Medulla oblongata (tissue), 1 donor: ENCODE measurements at regions not wholly inside any gene's neighbourhood (a gene's known extent, or its start where the extent isn't known, plus 50 kb on each side); places are given as distances from the start of the nearest gene placed in this dataset.

ENCODE experiments used
- DNase-seq: peaks from one replicate; pipeline ENCODE4 v3.0.0-alpha.2; 2015; ENCODE audit errors: extremely low spot score

GRCh38 chr20:11247046-11248010 is 573.5 kb upstream of the JAG1 start:
- no peak for DNase-seq

DNA sequence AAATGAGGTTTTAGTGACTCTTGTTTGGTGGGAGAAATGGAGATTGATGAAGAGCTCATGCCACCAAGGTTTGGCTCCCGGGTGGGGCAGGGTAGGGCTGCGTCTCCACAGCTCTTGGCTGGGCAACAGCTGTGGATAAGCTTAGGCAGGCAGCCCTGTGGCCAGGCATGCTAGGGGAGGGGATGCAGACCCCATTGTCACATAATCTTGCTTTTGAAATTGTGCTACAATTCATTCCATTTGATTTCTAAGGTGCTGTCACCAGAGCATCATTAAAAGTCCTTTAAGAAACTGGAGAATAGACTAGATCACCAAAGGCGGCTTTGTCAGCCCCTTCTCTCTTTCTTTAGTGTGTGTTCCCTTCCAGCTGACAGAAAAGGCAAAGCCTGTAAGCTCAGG is 574.2 kb upstream of the JAG1 start:
- DNase-seq, result no peak

- peak; percentile 81 for DNase-seq
These were observed 575.2 kb upstream of the JAG1 start for GRCh38 chr20:11248687-11249638.

- no peak for DNase-seq
These were observed 575.9 kb upstream of the JAG1 start for GRCh38 chr20:11249683-11250082.

DNA sequence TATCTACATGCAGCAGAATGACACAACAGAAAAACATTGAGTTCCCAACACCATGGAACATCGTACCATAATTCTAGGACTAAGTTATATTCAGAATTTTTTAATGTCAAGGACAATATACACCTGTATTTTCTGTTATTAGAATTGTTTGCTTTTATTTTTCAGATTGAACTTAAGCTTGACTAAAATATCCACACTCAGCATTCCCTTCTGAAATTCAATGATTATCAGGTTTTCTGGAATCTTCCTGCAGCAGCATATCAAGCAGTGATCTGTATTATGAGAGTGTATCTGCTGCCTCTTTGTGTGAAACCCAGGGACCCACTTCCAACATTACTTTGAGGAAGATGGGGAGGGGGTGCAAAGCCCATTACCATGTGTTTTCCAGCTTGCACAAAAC is 578.6 kb upstream of the JAG1 start:
- DNase-seq, result no peak

DNA sequence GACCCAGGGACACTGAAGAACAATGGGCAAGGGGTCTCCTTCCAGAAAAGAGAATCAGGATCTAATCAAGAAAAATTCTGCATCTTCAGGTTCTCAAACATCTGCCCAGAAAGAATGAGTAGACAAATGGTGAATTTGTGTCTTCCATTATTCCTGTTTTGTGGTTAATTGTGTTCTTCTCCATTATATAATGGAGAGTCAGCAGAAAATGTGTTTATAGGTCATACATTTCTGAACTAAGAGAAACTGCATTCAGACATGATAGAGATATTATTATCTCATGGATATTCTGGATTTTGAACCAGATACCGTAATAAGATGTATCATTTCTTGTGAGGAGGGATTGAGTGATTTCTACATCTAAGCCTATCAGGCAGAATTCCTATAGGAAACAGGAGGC is 581.7 kb upstream of the JAG1 start:
- DNase-seq, result no peak

- DNase-seq, result no peak
These were observed 582.1 kb upstream of the JAG1 start for GRCh38 chr20:11255860-11256259.

- DNase-seq, result no peak
These were observed 586.8 kb upstream of the JAG1 start for GRCh38 chr20:11260611-11261010.

- no peak for DNase-seq
These were observed 587.8 kb upstream of the JAG1 start for GRCh38 chr20:11261533-11262000.

- DNase-seq, result peak; percentile 7
These were observed 592.8 kb upstream of the JAG1 start for GRCh38 chr20:11266571-11266970.

GRCh38 chr20:11267131-11267761 is 593.4 kb upstream of the JAG1 start:
- DNase-seq, result peak; percentile 16

- no peak for DNase-seq
These were observed 594.0 kb upstream of the JAG1 start for GRCh38 chr20:11267762-11268335.

GRCh38 chr20:11270566-11270965 is 596.8 kb upstream of the JAG1 start:
- DNase-seq, result no peak

- no peak for DNase-seq
These were observed 597.5 kb upstream of the JAG1 start for GRCh38 chr20:11271319-11271718.

- no peak for DNase-seq
These were observed 598.3 kb upstream of the JAG1 start for GRCh38 chr20:11271920-11272594.

DNA sequence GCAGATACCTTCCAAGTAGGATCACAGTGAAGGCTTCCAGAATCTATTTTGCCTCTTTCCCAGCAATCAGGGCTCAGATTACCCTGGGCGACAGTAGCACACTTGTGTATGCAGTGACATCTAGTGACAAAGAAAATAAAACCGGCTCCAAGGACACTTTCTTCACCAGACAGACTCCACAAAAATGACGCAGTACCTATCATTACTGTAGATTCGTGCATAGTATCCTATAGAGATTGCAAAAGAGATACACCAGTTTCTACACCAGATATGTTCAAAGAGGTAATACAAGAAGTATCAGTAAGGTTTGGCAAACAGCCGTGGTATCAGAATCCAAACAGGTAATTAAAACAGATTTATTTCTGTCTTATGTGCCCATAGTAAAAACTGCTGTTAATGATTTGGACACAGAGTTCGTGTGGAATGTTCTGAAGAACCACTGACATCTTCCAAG is 600.4 kb upstream of the JAG1 start:
- peak; percentile 83 for DNase-seq

DNA sequence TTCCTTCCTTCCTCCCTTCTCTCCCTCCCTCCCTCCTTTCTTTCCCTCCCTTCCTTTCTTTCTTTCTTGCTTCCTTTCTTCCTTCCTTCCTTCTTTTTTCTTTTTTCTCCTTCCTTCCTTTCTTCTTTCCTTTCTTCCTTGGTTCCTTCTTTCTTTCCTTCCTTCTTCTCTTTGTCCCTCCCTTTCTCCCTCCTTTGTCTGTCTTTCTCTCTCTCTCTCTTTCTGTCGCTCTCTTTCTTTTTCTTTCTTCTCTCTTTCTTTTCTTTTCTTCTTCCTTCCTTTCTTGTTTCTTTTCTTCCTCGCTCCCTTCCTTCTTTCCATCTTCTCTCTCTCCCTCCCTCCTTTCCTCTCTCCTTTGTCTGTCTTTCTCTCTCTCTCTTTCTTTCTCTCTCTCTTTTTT is 601.9 kb upstream of the JAG1 start:
- no peak for DNase-seq

DNA sequence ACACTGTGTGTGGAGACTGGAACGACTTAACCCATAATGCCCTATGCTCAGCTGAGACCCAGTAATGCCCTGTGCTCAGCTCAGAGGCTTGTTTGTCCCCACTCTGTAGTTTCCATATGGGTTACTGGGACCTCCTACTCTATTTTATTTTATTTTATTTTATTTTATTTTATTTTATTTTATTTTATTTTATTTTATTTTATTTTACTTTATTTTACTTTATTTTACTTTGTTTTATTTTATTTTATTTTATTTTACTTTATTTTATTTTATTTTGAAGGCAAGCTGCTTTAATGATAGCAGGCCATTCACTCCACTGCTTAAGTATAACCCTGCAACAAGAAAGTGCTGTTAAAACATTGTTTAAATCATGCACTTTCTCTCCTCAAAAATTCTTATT is 603.4 kb upstream of the JAG1 start:
- no peak for DNase-seq

DNA sequence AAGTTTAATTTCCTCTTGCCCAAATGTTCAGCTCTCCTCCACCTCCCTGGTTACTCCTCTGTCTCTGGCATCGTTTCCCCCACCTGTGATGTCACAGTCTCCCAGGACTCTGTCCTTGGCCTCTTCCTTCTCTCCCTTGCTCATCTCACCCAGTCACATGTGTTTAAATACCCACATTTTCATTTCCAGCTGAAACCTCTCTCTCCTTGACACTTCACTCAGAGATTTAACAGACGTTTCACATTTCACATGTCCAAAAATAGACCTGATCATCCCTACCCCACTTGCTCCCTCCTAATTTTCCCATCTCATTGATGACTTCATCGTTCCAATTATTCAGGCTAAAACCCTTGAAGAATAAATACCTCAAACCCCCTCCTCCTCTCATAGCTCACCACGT is 604.1 kb upstream of the JAG1 start:
- no peak for DNase-seq

DNA sequence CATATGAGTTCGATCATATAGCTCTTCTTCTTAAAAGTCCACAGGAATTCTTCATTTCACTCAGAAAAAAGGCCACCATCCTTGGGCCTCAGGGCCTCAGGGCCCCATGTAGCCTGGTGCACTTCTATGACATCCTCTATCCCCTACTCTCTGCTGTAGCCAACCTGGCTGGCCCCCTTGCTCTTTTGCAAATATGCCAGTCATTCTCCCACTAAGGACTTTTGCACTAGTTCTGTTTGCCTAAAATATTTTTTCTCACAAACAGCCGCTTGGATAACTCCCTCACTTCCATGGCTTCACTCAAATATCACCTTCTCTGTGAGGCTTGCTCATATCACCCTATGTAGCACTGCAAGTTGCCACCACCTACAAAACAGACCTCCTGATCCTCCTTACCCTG is 604.7 kb upstream of the JAG1 start:
- no peak for DNase-seq

DNA sequence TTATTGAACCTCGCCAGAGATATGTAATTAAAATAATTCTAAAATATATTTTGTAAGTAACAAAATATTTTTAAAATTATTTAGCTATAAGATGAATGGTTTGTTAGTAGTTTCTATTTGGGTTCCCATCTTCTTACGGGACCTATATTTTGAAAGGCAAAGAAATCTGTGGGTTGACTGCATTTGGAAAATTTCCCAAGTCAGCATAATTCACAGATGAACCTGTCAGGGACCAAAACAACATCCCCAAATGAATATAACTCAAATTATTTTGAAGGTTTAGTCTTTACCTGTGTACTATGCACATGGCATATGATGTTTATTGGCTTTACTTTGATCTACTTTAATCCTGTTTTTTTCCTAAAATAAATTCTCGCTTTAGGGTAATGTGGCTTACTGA is 607.4 kb upstream of the JAG1 start:
- DNase-seq, result no peak
